ENCODE measurements at regions not wholly inside any gene's neighbourhood (a gene's known extent, or its start where the extent isn't known, plus 50 kb on each side); places are given as distances from the start of the nearest gene placed in this dataset.

GRCh38 chr10:109620396-109620795 is 302.9 kb downstream of the XPNPEP1 start:
- no peaks in the 10 kb centered on the region for H3K27me3 ChIP-seq (replicated peaks in 1 of 4; ENCODE audit: control insufficient read depth in 3 of 4, extremely low read depth in 1 of 4, insufficient read depth in 3 of 4, low read length in 3 of 4)
- no peak overlapping the region for H3K56ac ChIP-seq (replicated peaks; ENCODE audit: insufficient read length, low read depth, low read length)
- H3K79me2 ChIP-seq (ENCODE audit: control insufficient read depth in 1 of 2, insufficient read depth in 2 of 2, low read length in 2 of 2) = no peaks in the 10 kb centered on the region
- H3K36me3 ChIP-seq (ENCODE audit: control insufficient read depth in 2 of 4, insufficient read depth in 4 of 4, low read length in 3 of 4) = no peaks in the 10 kb centered on the region
- WGBS, 2 experiments (ENCODE audit: extremely low coverage in 1 of 2, insufficient coverage in 1 of 2, insufficient read length in 1 of 2, insufficient replicate concordance in 2 of 2, low coverage in 1 of 2, low lambda C conversion rate in 2 of 2, missing lambda C conversion rate in 1 of 2) = 58% methylated on average over 3 of the region's 3 CpGs; no CpG with 5 or more reads in 1 of the 2 experiments
- TF ChIP-seq TCF12 (IDR thresholded peaks at IDR 0.05; ENCODE audit: low read depth, low read length) (no peak), MAX (IDR thresholded peaks at IDR 0.05) (no peak), CBX5 (IDR thresholded peaks at IDR 0.05; ENCODE audit: low read depth, low read length) (no peak), FOSL1 (IDR thresholded peaks at IDR 0.05; ENCODE audit: insufficient read depth, low read depth, low read length) (no peak), RXRA (IDR thresholded peaks at IDR 0.05; ENCODE audit: insufficient read depth, low read depth, low read length) (no peak), POLR2AphosphoS5 (IDR thresholded peaks at IDR 0.05; ENCODE audit: low read depth, low read length) (no peak), CHD1 (IDR thresholded peaks at IDR 0.05; ENCODE audit: low read depth, low read length) (no peak), SRF (IDR thresholded peaks at IDR 0.05; ENCODE audit: low read depth, low read length) (no peak), SIX5 (IDR thresholded peaks at IDR 0.05; ENCODE audit: low read depth, low read length) (no peak), EP300 (IDR thresholded peaks at IDR 0.05; ENCODE audit: borderline replicate concordance in 1 of 2, low read depth in 2 of 2, low read length in 2 of 2) (no peak), GABPA (IDR thresholded peaks at IDR 0.05; ENCODE audit: borderline replicate concordance, insufficient read depth, low read length) (no peak)
- DNase-seq (ENCODE audit: low read depth in 1 of 2, low spot score in 2 of 2) = no peak
- H2AFZ ChIP-seq (ENCODE audit: low read length) = no peak overlapping the region
- no peaks in the 10 kb centered on the region for H3K4me1 ChIP-seq (replicated peaks in 1 of 4; ENCODE audit: control insufficient read depth in 3 of 4, insufficient read depth in 4 of 4, low read length in 3 of 4)
- H2BK120ac ChIP-seq (replicated peaks; ENCODE audit: low read depth, low read length) = no peak overlapping the region
- no peak overlapping the region for H2BK12ac ChIP-seq (ENCODE audit: low read depth, low read length)
- no peak overlapping the region for H2AK5ac ChIP-seq (ENCODE audit: low read depth, low read length)
- H3K9me3 ChIP-seq (ENCODE audit: insufficient read depth in 2 of 2, low read depth in 1 of 2, low read length in 1 of 2) = no peaks in the 10 kb centered on the region
- no peak overlapping the region for H2BK5ac ChIP-seq (ENCODE audit: low read depth, low read length)
- no peaks in the 10 kb centered on the region for H4K20me1 ChIP-seq (replicated peaks in 1 of 2; ENCODE audit: control insufficient read depth in 1 of 2, insufficient read depth in 2 of 2, low read length in 2 of 2)
- ChIA-PET POLR2A (ENCODE audit: partially characterized antibody) (no interaction called here), CTCF (ENCODE audit: partially characterized antibody) (no interaction called here)
- H4K8ac ChIP-seq (ENCODE audit: extremely low read depth, insufficient read depth, low read length) = no peak overlapping the region
- no peak overlapping the region for H2BK20ac ChIP-seq (ENCODE audit: low read length)
- no peak overlapping the region for H3K4me3 ChIP-seq (ENCODE audit: extremely low read depth in 1 of 4, insufficient read depth in 2 of 4, low read depth in 3 of 4, low read length in 4 of 4)
- no peaks in the 10 kb centered on the region for H3K23me2 ChIP-seq (ENCODE audit: low read depth, low read length)
- no peak overlapping the region for H3K27ac ChIP-seq (ENCODE audit: low read depth, low read length)
- no peak overlapping the region for H3K4me2 ChIP-seq (ENCODE audit: insufficient read depth in 1 of 2, low read depth in 2 of 2, low read length in 2 of 2)
- FAIRE-seq = no peak
- H3K79me1 ChIP-seq (ENCODE audit: low read depth, low read length) = no peaks in the 10 kb centered on the region
- H4K91ac ChIP-seq (replicated peaks; ENCODE audit: insufficient read length, low read length) = no peak overlapping the region
- no peak overlapping the region for H3K14ac ChIP-seq (ENCODE audit: insufficient read length)
- H4K5ac ChIP-seq (ENCODE audit: insufficient read length, low read depth, low read length) = no peak overlapping the region
- H3K9ac ChIP-seq (replicated peaks in 1 of 4; ENCODE audit: extremely low read depth in 1 of 4, low read depth in 3 of 4, low read length in 3 of 4) = no peak overlapping the region
- no peak overlapping the region for H2BK15ac ChIP-seq (ENCODE audit: low read length)
- no peak overlapping the region for H3K23ac ChIP-seq (ENCODE audit: insufficient read length)
- no peak overlapping the region for H3K18ac ChIP-seq (ENCODE audit: extremely low read depth, low read length)
- no peak overlapping the region for H3K4ac ChIP-seq (replicated peaks; ENCODE audit: insufficient read length, low read depth, low read length)
